A549 (cell line): ENCODE measurements at regions not wholly inside any gene's neighbourhood (a gene's known extent, or its start where the extent isn't known, plus 50 kb on each side); places are given as distances from the start of the nearest gene placed in this dataset.

ENCODE experiments used
- ATAC-seq, 2 experiments: fragments of 200-7000 bp in 1 of 2; fragments of >200 bp in 1 of 2; cut with Nextera tagmentation in 1 of 2; cut with Tn5 transposase in 1 of 2; 3 replicates each; pipeline versions ENCODE4 v1.8.0 to v1.9.1; 2018 to 2020; ENCODE audit warnings: mild to moderate bottlenecking in 1 of 2, moderate library complexity in 1 of 2
- CTCF ChIA-PET: fragments of 300-600 bp; sonication (Branson Sonifier 250); formaldehyde crosslinking; extraction: SDS; loops from one replicate; lab custom pipeline; 2021; ENCODE audit warnings: antibody characterized with exemption, inconsistent platforms; lab: Yijun Ruan, JAX
- POLR2A ChIA-PET: fragments of 350-600 bp; formaldehyde crosslinking; extraction: SDS; loops from one replicate; lab custom pipeline; 2021; ENCODE audit warnings: antibody characterized with exemption, inconsistent platforms; lab: Yijun Ruan, JAX
- DNase-seq, 2 experiments: peaks; one replicate each; pipeline versions ENCODE4 v3.0.0 to v3.0.0-alpha.2; 2011 to 2016; ENCODE audit warnings: low read depth in 1 of 2, low spot score in 1 of 2
- FAIRE-seq: peaks from 2 replicates; lab custom pipeline; 2011; peaks lifted over from hg19 to GRCh38; lab: Jason Lieb, UNC
- H3K27ac ChIP-seq, 2 experiments: fragments of >200 bp; sonication (Bioruptor Twin); formaldehyde crosslinking; 3 replicates each; pipeline ENCODE4 v1.5.1; 2016 to 2017
- H3K4me1 ChIP-seq: fragments of >200 bp; sonication (Bioruptor Twin); formaldehyde crosslinking; 3 replicates; pipeline ENCODE4 v1.6.1; 2016
- H3K4me2 ChIP-seq: fragments of >200 bp; sonication (Bioruptor Twin); formaldehyde crosslinking; 3 replicates; pipeline ENCODE4 v1.6.1; 2016
- H3K4me3 ChIP-seq: fragments of >200 bp; sonication (Bioruptor Twin); formaldehyde crosslinking; 3 replicates; pipeline ENCODE4 v1.5.1; 2016
- H3K9me3 ChIP-seq: fragments of >200 bp; sonication (Bioruptor Twin); formaldehyde crosslinking; 3 replicates; pipeline ENCODE4 v1.6.1; 2016
- EHF ChIP-seq: fragments of 250-450 bp; sonication (Bioruptor Pico); IDR thresholded peaks from 2 replicates; pipeline ENCODE4 v1.5.0; 2020; ENCODE audit warnings: mild to moderate bottlenecking
- FOSB ChIP-seq: fragments of 250-450 bp; sonication (Bioruptor Pico); IDR thresholded peaks from 2 replicates; pipeline ENCODE4 v1.5.0; 2020; ENCODE audit warnings: mild to moderate bottlenecking, moderate library complexity
- GATA3 ChIP-seq: IDR thresholded peaks from 2 replicates; pipeline ENCODE4 v1.6.1; 2012; ENCODE audit warnings: borderline replicate concordance
- HES2 ChIP-seq: fragments of >200 bp; sonication (Bioruptor Twin); formaldehyde crosslinking; IDR thresholded peaks from 2 replicates; pipeline ENCODE4 v1.6.1; 2016
- HEYL ChIP-seq: fragments of 250-450 bp; sonication (Bioruptor Pico); IDR thresholded peaks from 2 replicates; pipeline ENCODE4 v1.8.0; 2021; ENCODE audit warnings: mild to moderate bottlenecking, moderate library complexity
- HMGXB4 ChIP-seq: fragments of 250-450 bp; sonication (Bioruptor Pico); IDR thresholded peaks from 2 replicates; pipeline ENCODE4 v1.5.0; 2021; ENCODE audit warnings: mild to moderate bottlenecking, moderate library complexity, borderline replicate concordance
- HOXB5 ChIP-seq: fragments of 250-450 bp; sonication (Bioruptor Pico); IDR thresholded peaks from 2 replicates; pipeline ENCODE4 v1.5.0; 2020; ENCODE audit warnings: mild to moderate bottlenecking, moderate library complexity
- JUN ChIP-seq, 2 experiments: fragments of >200 bp; sonication (Bioruptor Twin); formaldehyde crosslinking; IDR thresholded peaks; 2 replicates in 1 of 2; 3 replicates in 1 of 2; pipeline ENCODE4 v1.6.1; 2016 to 2017
- MAFK ChIP-seq: fragments of 450-650 bp; IDR thresholded peaks from 2 replicates; pipeline ENCODE4 v1.6.1; 2014; ENCODE audit not compliant: partially characterized antibody
- MAX ChIP-seq: IDR thresholded peaks from 2 replicates; pipeline ENCODE4 v1.6.1; 2012
- MAZ ChIP-seq: fragments of 150-350 bp; IDR thresholded peaks from 2 replicates; pipeline ENCODE4 v1.6.1; 2014; ENCODE audit warnings: antibody characterized with exemption, low read depth, low read length, borderline replicate concordance
- NFE2L2 ChIP-seq: fragments of 150-350 bp; conservative IDR thresholded peaks from 2 replicates; pipeline ENCODE4 v1.6.1; 2014; ENCODE audit warnings: low read length
- NR3C1 ChIP-seq: fragments of >200 bp; sonication (Bioruptor Twin); formaldehyde crosslinking; IDR thresholded peaks from 3 replicates; pipeline ENCODE4 v1.6.1; 2017
- RARB ChIP-seq: fragments of 250-450 bp; sonication (Bioruptor Pico); IDR thresholded peaks from 2 replicates; pipeline ENCODE4 v1.8.0; 2021; ENCODE audit warnings: mild to moderate bottlenecking, moderate library complexity
- REST ChIP-seq: fragments of 200-600 bp; sonication (generic); IDR thresholded peaks from 2 replicates; pipeline ENCODE4 v1.6.1; 2016; ENCODE audit warnings: antibody characterized with exemption, mild to moderate bottlenecking, moderate library complexity
- RFX5 ChIP-seq: fragments of 450-650 bp; IDR thresholded peaks from 2 replicates; pipeline ENCODE4 v1.7.1; 2014; ENCODE audit warnings: antibody characterized with exemption, mild to moderate bottlenecking, moderate library complexity
- RNF2 ChIP-seq: fragments of 200-600 bp; sonication (generic); IDR thresholded peaks from 2 replicates; pipeline ENCODE4 v1.6.1; 2016; ENCODE audit warnings: low read depth, mild to moderate bottlenecking, antibody characterized with exemption, moderate library complexity, borderline replicate concordance
- TFCP2L1 ChIP-seq: fragments of 250-450 bp; sonication (Bioruptor Pico); IDR thresholded peaks from 2 replicates; pipeline ENCODE4 v1.5.0; 2021; ENCODE audit warnings: mild to moderate bottlenecking
- USF2 ChIP-seq: fragments of 450-650 bp; IDR thresholded peaks from 2 replicates; pipeline ENCODE4 v1.6.1; 2014; ENCODE audit warnings: antibody characterized with exemption
- ZC3H11A ChIP-seq: fragments of 450-650 bp; IDR thresholded peaks from 2 replicates; pipeline ENCODE4 v1.6.1; 2014; ENCODE audit warnings: antibody characterized with exemption, mild to moderate bottlenecking
- WGBS: methylation state at CpG from one replicate; pipeline ENCODE4 v1.1.6; 2017; ENCODE audit errors: missing lambda C conversion rate; 5-methylcytosine and 5-hydroxymethylcytosine counted together

DNA sequence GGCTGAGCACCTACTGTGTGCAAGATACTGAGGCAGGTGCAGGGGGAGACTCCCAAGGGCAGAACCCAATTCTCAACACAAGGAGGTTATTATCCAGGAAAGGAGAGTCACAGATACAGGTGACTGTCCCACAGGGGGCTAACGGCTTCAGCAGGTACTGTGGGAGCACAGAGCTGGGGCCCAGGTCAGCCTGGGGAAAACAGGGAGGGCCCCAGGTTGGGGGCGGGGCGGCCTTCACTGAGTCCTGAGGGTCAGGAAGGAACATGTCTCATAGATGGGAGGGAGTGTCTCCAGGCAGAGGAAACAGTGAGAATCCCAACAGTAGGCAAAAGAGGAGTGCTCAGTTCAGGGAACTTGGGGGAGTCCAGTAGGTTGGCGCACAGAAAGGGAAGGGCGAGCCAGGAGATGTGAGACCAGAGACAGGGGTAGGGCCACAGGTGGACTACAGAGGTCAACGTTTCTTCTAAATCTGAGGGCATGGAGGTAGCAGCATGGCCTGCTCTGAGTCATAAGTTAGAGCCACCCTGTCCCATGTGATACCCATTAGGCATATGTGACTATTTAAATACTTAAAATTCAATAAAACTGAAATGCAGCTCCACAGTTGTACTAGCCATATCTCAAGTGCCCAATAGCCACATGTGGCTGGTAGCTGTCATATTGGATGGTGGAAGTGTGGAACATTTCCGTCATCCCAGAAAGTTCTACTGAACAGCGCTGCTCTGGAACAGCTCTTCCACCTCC, 157.2 kb downstream of the TTC32 start (continued):
- TF ChIP-seq USF2 (no peak), EHF (CRISPR knock-in tag) (no peak), NFE2L2 (no peak), JUN (IDR thresholded peaks at IDR 0.05) (no peak), MAFK (no peak), RARB (no peak), TFCP2L1 (CRISPR knock-in tag) (no peak)
- TF ChIP-seq, all 56 proteins: peak for 0

DNA sequence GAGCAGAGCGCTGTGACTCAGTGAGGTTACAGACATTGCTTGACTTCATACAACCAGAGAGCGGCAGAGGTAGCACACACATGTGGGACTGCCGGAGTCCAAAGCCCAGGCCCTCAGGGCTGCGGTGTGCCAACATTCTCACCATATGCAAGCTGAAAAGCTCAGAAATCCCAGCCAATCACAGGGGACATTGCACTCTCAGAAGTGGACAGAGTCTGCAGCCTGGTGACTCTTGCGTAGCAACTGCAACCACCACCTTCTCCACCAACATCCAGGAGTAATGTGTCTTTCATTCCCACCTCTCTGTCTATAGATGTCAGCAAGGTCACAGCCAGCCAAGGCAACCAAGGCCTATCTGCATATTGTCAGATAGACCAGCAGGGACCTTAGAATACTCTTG, 158.1 kb downstream of the TTC32 start:
- DNase-seq (no peak), ATAC-seq (no peak), FAIRE-seq (no peak)
- Histone ChIP-seq H3K4me1 (no peaks in the 10 kb centered on the region), H3K9me3 (no peaks in the 10 kb centered on the region), H3K4me2 (no peak overlapping the region), H3K27ac (no peak overlapping the region), H3K4me3 (no peak overlapping the region)
- 92% methylated on average over 5 of the region's 5 CpGs for WGBS
- ChIA-PET POLR2A (no interaction called here), CTCF (interaction anchor here (3.2 kb wide), 1 partner anchor 9 kb away, joined by 11 read pairs; no protein-coding TSS in a partner anchor)
- TF ChIP-seq RFX5, result no peak
- no peak for TF ChIP-seq MAZ
- no peak for TF ChIP-seq ZC3H11A
- TF ChIP-seq HEYL (CRISPR knock-in tag), result no peak
- no peak for TF ChIP-seq EHF (CRISPR knock-in tag)
- TF ChIP-seq MAX, result no peak
- TF ChIP-seq FOSB (CRISPR knock-in tag), result no peak
- TF ChIP-seq HMGXB4 (CRISPR knock-in tag), result no peak
- TF ChIP-seq NFE2L2, result no peak
- TF ChIP-seq RNF2, result no peak
- no peak for TF ChIP-seq HOXB5 (CRISPR knock-in tag)
- no peak for TF ChIP-seq HES2
- TF ChIP-seq NR3C1, result no peak
- no peak for TF ChIP-seq REST
- TF ChIP-seq GATA3, result no peak
